ENCODE measurements at regions not wholly inside any gene's neighbourhood (a gene's known extent, or its start where the extent isn't known, plus 50 kb on each side); places are given as distances from the start of the nearest gene placed in this dataset.

DNA sequence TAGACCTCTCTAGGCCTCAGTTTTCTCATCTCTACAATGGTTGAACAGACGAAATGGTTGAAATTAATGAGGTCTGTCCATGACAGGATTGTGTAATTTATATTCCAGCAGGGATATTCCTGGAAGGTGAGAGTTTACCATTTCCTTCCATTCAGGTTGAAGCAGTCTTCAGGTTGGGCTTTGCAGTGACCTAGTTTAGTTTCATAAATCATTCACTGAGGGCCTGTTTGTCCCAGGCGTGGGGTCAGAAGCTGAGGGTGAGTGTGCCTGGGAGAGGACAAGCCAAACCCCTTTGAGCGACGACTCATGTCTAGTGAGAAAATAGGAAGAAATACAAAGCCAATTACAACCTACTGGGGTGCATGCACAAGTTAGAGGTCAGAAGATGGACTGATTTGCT lies 57.2 kb upstream of the CACNA2D3 start:
- H3K4me3 ChIP-seq: no peak overlapping the region
- peaks cover under 1 to 3% of the 10 kb centered on the region in 2 donors for H3K9me3 ChIP-seq
- no peaks in the 10 kb centered on the region for H3K27me3 ChIP-seq
- intact Hi-C loops (cut with DNase I; ENCODE audit: low total_unique reads): loop anchor here (2.0 kb wide), 1 partner anchor 26 kb away; no protein-coding TSS in a partner anchor
- H3K36me3 ChIP-seq: no peaks in the 10 kb centered on the region
- DNase-seq (ENCODE audit: low spot score in 2 of 2): no peak
- TF ChIP-seq POLR2AphosphoS5 (IDR thresholded peaks at IDR 0.05) (no peak), POLR2A (IDR thresholded peaks at IDR 0.05) (no peak)
- TF ChIP-seq, protein P1, sequence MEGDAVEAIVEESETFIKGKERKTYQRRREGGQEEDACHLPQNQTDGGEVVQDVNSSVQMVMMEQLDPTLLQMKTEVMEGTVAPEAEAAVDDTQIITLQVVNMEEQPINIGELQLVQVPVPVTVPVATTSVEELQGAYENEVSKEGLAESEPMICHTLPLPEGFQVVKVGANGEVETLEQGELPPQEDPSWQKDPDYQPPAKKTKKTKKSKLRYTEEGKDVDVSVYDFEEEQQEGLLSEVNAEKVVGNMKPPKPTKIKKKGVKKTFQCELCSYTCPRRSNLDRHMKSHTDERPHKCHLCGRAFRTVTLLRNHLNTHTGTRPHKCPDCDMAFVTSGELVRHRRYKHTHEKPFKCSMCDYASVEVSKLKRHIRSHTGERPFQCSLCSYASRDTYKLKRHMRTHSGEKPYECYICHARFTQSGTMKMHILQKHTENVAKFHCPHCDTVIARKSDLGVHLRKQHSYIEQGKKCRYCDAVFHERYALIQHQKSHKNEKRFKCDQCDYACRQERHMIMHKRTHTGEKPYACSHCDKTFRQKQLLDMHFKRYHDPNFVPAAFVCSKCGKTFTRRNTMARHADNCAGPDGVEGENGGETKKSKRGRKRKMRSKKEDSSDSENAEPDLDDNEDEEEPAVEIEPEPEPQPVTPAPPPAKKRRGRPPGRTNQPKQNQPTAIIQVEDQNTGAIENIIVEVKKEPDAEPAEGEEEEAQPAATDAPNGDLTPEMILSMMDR (IDR thresholded peaks at IDR 0.05): no peak
- H3K4me1 ChIP-seq: no peaks in the 10 kb centered on the region
- H3K27ac ChIP-seq: no peak overlapping the region

DNA sequence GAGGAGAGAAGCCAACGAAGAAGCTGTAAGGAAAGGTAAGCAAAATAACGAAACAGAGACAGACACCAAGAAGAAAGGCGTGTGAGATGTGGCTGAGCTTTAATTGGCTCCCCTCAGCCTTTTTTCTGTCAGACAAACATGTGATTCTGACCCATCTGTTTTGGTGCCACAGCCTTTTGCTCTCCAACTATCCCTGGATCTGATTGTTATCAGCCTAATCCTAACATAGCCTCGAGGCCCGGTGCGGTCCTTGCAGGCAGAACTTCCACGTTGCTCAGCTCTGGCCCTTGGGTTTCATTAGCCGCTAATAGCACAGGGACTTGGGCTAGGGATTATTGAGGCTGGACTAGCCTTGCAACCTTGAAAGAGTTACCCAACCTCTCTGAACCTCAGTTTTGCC lies 57.9 kb upstream of the CACNA2D3 start:
- no peaks in the 10 kb centered on the region for H3K4me1 ChIP-seq
- no peaks in the 10 kb centered on the region for H3K36me3 ChIP-seq
- H3K27ac ChIP-seq: no peak overlapping the region
- intact Hi-C loops (cut with DNase I; ENCODE audit: low total_unique reads): loop anchor here (2.0 kb wide), 1 partner anchor 26 kb away; no protein-coding TSS in a partner anchor
- TF ChIP-seq POLR2A (IDR thresholded peaks at IDR 0.05): no peak
- no peaks in the 10 kb centered on the region for H3K9me3 ChIP-seq
- no peaks in the 10 kb centered on the region for H3K27me3 ChIP-seq
- no peak overlapping the region for H3K4me3 ChIP-seq
- DNase-seq (ENCODE audit: low spot score in 2 of 2): no peak

DNA sequence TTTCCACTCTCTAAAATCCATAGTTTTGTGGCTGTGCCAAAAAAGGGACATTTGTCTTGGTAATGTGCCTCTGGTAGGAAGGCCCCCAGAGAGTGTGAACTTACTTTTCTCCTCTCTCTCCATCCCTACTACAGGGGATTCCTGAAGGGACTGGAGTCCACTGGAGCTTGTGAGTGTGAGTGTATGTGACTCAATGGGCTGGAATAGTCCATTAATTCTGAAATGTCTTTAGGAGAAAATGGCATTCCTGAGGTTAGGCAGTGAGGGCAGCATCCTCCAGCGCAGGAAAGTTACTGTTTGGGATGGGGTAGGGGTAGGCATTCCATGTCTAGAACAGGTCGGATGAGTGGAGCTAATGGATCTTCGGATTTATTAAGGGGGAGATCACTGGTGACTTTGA lies 59.8 kb upstream of the CACNA2D3 start:
- no peak overlapping the region for H3K4me3 ChIP-seq
- no peak overlapping the region for H3K27ac ChIP-seq
- no peaks in the 10 kb centered on the region for H3K9me3 ChIP-seq
- TF ChIP-seq, protein P1 (IDR thresholded peaks at IDR 0.05): no peak
- TF ChIP-seq POLR2AphosphoS5 (IDR thresholded peaks at IDR 0.05): no peak
- no peak for DNase-seq (ENCODE audit: low spot score in 2 of 2)
- intact Hi-C loops (cut with DNase I; ENCODE audit: low total_unique reads): no loop called here
- no peaks in the 10 kb centered on the region for H3K27me3 ChIP-seq
- no peaks in the 10 kb centered on the region for H3K36me3 ChIP-seq
- no peaks in the 10 kb centered on the region for H3K4me1 ChIP-seq

DNA sequence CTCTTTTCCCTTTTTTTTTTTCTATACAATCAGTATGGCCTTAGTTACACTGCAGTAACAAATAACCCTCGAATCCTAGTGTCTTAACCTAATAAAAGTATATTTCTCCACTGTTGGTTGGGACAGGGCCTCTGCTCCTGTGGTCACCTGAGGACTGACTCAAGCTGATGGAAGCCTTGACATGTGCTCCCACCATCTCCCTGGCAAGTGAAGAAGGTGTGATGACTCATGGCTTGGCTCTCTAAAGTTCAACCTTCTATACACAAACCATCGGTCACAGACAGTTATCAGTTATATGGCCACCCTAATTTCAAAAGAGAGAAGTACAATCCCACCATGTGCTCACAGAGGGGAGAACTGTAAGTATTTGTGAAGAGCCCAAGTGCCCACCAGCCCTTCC lies 65.8 kb upstream of the CACNA2D3 start:
- Histone ChIP-seq H3K4me1 (no peaks in the 10 kb centered on the region), H3K4me3 (no peak overlapping the region), H3K36me3 (no peaks in the 10 kb centered on the region), H3K27me3 (no peaks in the 10 kb centered on the region), H3K27ac (no peak overlapping the region), H3K9me3 (no peaks in the 10 kb centered on the region)
- intact Hi-C loops (cut with DNase I; ENCODE audit: low total_unique reads): no loop called here
- TF ChIP-seq, protein P1 (IDR thresholded peaks at IDR 0.05): no peak
- no peak for TF ChIP-seq POLR2A (IDR thresholded peaks at IDR 0.05)
- no peak for TF ChIP-seq POLR2AphosphoS5 (IDR thresholded peaks at IDR 0.05)
- DNase-seq (ENCODE audit: low spot score in 2 of 2): no peak

DNA sequence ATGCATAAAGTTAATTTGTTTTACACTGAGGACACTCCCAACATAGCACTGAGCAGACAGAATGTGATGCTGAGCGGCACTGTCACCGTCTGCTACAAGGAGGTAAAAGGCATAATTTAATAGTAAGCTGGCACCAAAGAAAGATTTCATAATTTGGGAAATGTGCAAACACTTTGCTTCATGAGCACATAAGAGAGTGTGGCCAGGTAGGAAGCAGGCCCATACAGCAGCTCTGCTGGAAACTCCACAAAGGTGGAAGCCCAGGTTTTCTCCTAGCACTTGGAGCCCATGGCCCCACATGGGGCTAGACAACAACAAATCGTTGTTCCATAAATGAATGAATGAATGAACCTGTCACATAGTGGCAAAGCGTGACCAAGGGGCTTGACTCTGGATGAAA lies 68.5 kb upstream of the CACNA2D3 start:
- TF ChIP-seq POLR2AphosphoS5 (IDR thresholded peaks at IDR 0.05) (no peak), POLR2A (IDR thresholded peaks at IDR 0.05) (no peak)
- TF ChIP-seq, protein P1 (IDR thresholded peaks at IDR 0.05): no peak
- H3K36me3 ChIP-seq: no peaks in the 10 kb centered on the region
- no peak overlapping the region for H3K4me3 ChIP-seq
- H3K27me3 ChIP-seq: no peaks in the 10 kb centered on the region
- no peaks in the 10 kb centered on the region for H3K4me1 ChIP-seq
- intact Hi-C loops (cut with DNase I; ENCODE audit: low total_unique reads): no loop called here
- no peaks in the 10 kb centered on the region for H3K9me3 ChIP-seq
- no peak for DNase-seq (ENCODE audit: low spot score in 2 of 2)
- H3K27ac ChIP-seq: no peak overlapping the region

DNA sequence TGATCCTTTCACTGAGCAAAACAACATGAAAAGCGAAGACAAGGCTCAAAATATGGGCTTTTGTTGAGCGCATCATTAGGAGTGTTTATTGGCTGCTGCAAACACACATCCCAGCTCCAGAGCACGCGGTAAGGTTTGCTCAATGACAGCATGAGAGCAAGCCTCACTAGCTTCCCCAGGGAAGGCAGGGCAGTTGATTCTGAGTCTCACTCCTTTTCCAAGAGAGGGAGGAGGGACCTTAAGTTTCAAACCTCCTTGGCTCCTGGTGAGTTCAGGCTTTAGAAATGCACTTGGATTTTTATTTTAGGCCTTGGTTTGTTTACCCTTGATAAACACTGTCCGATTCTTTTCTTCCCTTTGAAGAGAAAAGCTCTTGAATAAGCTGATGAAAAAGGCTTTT lies 69.1 kb upstream of the CACNA2D3 start:
- Histone ChIP-seq H3K27ac (no peak overlapping the region), H3K4me3 (no peak overlapping the region), H3K27me3 (no peaks in the 10 kb centered on the region), H3K9me3 (no peaks in the 10 kb centered on the region), H3K4me1 (no peaks in the 10 kb centered on the region), H3K36me3 (no peaks in the 10 kb centered on the region)
- TF ChIP-seq, protein P1 (IDR thresholded peaks at IDR 0.05): no peak
- TF ChIP-seq POLR2A (IDR thresholded peaks at IDR 0.05) (no peak), POLR2AphosphoS5 (IDR thresholded peaks at IDR 0.05) (no peak)
- intact Hi-C loops (cut with DNase I; ENCODE audit: low total_unique reads): no loop called here
- DNase-seq (ENCODE audit: low spot score in 2 of 2): no peak

Data from breast epithelium (tissue), 4 donors.